Non-pigmented ciliary epithelial cell (primary cell): ENCODE measurements at regions not wholly inside any gene's neighbourhood (a gene's known extent, or its start where the extent isn't known, plus 50 kb on each side); places are given as distances from the start of the nearest gene placed in this dataset.
"Not testable (repeated sequence)": the region's sequence is repeated elsewhere in the genome, so short reads cannot be mapped to it uniquely, and the experiment has no call there.

Experiments
- DNase-seq: peaks from one replicate; pipeline ENCODE4 v3.0.0-alpha.2; 2010; ENCODE audit warnings: low read depth

GRCh38 chr2:118464546-118465265 lies 376.4 kb downstream of the INSIG2 start:
- no peak for DNase-seq

GRCh38 chr2:118464046-118464445 lies 375.8 kb downstream of the INSIG2 start:
- no peak for DNase-seq

- DNase-seq = no peak
Observed at GRCh38 chr2:118460425-118460824, 372.2 kb downstream of the INSIG2 start.

- DNase-seq = no peak
Observed at GRCh38 chr2:118459426-118459825, 371.2 kb downstream of the INSIG2 start.

- no peak for DNase-seq
Observed at GRCh38 chr2:118457951-118458350, 369.7 kb downstream of the INSIG2 start.

- no peak for DNase-seq
Observed at GRCh38 chr2:118449401-118449800, 361.1 kb downstream of the INSIG2 start.

- peak; percentile 51 for DNase-seq
Observed at GRCh38 chr2:118443596-118443995, 355.3 kb downstream of the INSIG2 start.

- DNase-seq = no peak
Observed at GRCh38 chr2:118442996-118443553, 354.8 kb downstream of the INSIG2 start.

GRCh38 chr2:118442046-118442445 lies 353.8 kb downstream of the INSIG2 start:
- DNase-seq = no peak

- DNase-seq = no peak
Observed at GRCh38 chr2:118440404-118441098, 352.3 kb downstream of the INSIG2 start.

GRCh38 chr2:118437501-118437900 lies 349.2 kb downstream of the INSIG2 start:
- DNase-seq = no peak

GRCh38 chr2:118431997-118432396 lies 343.7 kb downstream of the INSIG2 start:
- DNase-seq = no peak

- DNase-seq = no peak
Observed at GRCh38 chr2:118431586-118431985, 343.3 kb downstream of the INSIG2 start.

GRCh38 chr2:118431165-118431517 lies 342.9 kb downstream of the INSIG2 start:
- DNase-seq = no peak

- DNase-seq = no peak
Observed at GRCh38 chr2:118430510-118431164, 342.4 kb downstream of the INSIG2 start.

GRCh38 chr2:118425191-118425590 lies 336.9 kb downstream of the INSIG2 start:
- no peak for DNase-seq

GRCh38 chr2:118423776-118424175 lies 335.5 kb downstream of the INSIG2 start:
- no peak for DNase-seq

- DNase-seq = no peak
Observed at GRCh38 chr2:118421648-118422047, 333.4 kb downstream of the INSIG2 start.

GRCh38 chr2:118417406-118418120 lies 329.3 kb downstream of the INSIG2 start:
- DNase-seq = peak; percentile 32

- not testable (repeated sequence) for DNase-seq
Observed at GRCh38 chr2:118415186-118415585, 326.9 kb downstream of the INSIG2 start.

- DNase-seq = no peak
Observed at GRCh38 chr2:118403658-118404451, 315.6 kb downstream of the INSIG2 start.
